GM21786 (cell line): ENCODE measurements at regions not wholly inside any gene's neighbourhood (a gene's known extent, or its start where the extent isn't known, plus 50 kb on each side); places are given as distances from the start of the nearest gene placed in this dataset.
"Not testable (repeated sequence)": the region's sequence is repeated elsewhere in the genome, so short reads cannot be mapped to it uniquely, and the experiment has no call there.

Source experiments
- ATAC-seq: cut with Tn5 transposase; IDR thresholded peaks from one replicate; pipeline ENCODE4 v1.9.1; 2021; ENCODE audit not compliant: unreplicated experiment

DNA sequence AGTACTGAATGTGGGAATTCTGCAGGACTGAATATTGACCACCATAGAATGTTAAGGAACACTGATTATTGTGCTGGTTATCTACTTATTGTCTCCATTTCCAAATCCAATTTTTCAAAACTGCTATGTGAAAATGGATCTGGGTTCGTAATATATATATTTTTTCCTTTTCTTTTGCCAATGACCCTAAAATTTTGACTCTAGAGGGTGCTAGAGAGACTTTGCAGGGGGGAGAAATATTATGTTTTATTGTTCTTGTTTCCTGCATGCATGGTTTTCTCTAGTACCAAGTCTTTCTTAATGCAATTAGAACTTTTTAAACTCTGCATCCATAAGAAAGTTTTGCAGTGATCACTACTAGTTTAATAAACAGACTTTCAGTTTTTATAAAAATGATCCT lies 1256.9 kb downstream of the BRINP3 start:
- no peak for ATAC-seq

DNA sequence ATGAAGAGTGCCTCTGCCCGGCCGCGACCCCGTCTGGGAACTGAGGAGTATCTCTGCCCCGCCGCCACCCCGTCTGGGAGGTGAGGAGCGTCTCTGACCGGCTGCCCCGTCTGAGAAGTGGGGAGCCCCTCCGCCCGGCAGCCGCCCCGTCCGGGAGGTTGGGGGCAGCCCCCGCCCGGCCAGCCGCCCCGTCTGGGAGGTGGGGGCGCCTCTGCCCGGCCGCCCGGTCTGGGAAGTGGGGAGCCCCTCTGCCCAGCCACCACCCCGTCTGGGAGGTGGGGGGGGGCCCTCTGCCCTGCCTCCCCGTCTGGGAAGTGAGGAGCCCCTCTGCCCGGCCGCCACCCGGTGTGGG lies 1251.9 kb downstream of the BRINP3 start:
- not testable (repeated sequence) for ATAC-seq

DNA sequence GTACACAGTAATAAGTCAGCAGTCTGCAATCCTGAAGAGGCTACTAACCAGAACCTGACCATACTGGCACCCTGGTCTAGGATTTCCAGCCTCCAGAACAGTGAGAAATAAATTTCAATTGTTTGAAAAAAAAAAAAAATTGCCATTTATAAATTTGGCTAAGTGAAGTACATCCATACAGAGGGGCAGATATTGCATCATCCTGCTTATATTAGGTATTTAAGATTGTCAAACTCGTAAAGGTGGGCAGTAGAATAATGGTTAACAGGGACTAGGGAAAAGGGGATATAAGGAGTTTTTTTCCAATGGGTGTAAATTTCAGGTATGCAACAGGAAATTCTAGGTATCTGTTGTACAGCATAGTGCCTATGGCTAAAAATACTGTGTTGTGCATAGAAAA lies 1250.9 kb downstream of the BRINP3 start:
- no peak for ATAC-seq

DNA sequence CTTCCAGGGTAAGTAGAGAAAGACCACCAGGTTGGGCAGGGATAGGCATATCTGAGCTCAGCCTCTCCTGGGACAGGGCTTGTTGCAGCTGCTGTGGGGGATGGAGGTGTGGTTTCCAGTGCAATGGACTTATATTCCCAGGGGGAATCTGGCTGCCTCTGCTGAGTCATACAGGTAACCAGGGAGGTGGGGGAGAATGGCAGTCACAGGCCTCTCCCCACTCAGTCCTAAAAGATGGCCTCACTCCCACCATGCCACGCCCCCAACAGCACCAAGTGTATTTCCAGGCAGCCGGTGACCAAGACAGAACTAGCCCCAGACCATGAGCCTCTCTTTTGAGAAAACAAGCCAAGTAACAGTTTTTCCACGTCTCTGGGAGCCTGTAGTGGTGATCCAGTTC lies 1240.7 kb downstream of the BRINP3 start:
- no peak for ATAC-seq

DNA sequence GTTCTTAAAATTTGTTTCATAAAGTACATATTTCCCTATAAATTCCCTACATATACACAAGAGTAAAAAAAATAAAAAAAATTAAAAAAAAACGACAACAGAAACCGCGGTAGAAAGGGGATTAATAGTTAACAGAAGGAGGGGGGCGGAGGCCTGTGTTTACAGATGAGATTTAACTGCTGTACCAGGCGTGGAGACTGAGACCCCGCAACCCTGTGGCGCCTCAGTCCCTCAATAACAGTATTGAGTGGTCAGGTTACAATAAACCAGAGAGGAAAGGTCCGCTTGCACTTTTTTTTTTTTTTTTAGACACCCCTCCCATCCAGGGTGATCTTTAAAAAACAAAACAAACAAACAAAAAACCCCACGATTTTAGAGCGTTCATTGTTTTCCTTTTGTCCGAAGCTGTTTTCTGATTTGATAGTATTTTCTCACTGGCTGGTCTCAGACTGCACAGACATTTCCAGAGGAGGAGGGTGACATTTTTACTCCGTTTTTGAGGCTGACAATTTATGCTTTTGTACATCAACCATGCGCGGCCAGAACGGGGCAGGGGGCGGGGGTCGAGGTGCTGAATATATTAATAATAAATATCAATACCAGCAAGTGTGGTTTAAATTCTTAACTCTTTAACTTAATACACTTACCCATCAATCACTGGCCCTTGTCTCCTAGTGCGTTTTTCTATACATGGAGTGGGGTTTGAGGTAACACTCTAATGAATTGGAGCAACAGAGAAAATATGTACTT lies 1223.9 kb downstream of the BRINP3 start:
- ATAC-seq, result no peak

DNA sequence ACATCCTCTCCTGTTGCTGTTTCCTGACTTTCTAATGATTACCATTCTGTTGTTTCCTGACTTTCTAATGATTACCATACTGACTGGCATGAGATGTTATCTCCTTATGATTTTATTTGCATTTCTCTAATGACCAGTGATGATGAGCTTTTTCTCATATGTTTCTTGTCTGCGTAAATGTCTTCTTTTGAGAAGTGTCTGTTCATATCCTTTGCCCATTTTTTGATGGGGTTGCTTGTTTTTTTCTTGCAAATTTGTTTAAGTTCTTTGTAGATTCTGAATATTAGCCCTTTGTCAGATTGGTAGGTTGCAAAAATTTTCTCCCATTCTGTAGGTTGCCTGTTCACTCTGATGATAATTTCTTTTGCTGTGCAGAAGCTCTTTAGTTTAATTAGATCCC lies 1216.5 kb downstream of the BRINP3 start:
- ATAC-seq, result not testable (repeated sequence)

DNA sequence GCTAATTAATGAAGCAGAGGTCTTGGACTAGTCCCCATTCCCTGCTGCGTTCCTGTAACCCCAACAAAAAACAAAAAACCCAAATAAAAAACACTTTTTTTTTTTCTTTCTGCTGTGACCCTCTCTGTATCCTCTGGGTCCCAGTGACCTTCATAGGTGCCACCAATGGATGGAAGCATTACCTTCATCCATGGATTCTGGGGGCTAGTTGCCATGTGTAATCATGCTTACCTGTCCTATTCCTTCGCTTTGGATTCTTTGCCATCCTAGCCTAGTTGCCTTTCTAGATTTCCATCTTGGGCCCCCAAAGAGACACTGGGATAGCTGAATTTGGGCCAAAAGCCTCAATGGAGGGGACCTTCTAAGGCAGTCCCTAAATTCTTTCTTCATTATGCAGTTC lies 1208.7 kb downstream of the BRINP3 start:
- ATAC-seq, result no peak

DNA sequence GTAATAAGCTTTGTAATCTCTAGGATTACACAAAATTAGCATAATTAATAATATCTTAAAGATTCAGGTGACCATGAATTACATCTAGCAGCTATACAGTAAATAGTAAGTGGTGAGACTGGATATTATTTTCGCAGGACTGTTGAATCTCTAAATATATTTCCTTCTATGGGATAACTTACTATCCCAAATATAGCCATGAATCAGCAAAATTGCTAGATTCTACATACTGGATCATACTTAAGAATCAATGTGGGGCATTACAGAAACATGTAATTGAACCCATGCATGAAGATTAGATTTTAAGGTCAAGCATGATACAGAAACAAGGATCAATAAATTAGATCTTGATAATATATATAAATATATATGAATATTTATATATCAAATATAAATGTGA lies 1203.4 kb downstream of the BRINP3 start:
- ATAC-seq, result no peak

DNA sequence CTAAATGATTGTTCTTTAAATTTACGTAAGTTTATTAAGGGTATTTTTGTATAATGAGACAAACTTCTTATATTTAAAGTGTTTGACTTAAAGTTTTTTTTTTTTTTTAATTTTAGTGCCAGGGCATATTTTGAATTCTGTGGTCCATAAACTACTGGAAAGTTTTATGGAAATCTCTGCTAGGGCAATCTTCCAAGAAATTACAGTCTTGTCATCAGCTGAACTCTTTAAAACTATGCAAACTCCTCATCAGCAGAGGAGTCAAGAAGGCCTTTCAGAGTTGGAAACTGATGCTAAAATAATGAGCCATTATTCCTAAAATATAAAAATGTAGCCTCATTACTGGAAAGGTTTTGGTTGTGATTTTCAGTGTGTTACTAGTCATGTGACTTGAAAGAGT lies 1201.9 kb downstream of the BRINP3 start:
- ATAC-seq, result no peak

DNA sequence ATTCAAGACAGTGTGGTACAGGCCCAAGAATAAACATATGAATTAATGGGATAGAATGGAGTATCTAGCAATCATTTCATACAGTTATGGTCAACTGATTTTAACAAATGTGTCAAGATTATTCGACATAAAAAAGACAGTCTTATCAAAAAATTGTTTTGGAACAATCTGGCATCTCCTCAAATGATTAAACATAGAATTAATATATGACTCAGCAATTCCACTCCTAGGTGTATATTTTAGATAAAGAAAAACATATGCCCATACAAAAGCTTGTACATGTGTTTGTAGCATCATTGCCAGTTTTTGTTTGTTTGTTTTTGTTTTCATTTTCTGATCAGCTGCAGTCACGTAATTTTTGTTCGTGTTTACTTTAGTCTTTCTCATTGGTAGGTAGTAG lies 1188.3 kb downstream of the BRINP3 start:
- ATAC-seq, result no peak

DNA sequence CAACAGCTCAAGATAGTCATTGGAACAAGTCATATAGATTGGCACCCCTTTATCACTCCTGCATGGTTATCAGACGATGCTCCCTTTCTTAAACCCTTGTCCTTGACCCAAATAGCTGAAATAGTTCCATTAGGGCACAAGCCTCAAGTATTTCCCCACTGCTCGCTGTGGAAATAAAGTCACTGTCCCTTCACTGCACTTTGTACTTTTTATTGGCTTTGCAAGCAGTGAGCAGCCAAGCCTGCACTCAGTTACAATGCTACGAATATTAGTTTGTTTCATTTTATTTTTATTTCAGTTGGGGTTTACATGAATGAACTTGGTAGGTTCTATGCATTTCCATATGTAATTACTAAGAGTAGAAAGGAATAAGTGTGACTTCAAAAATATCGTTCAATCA lies 1176.4 kb downstream of the BRINP3 start:
- ATAC-seq, result no peak

DNA sequence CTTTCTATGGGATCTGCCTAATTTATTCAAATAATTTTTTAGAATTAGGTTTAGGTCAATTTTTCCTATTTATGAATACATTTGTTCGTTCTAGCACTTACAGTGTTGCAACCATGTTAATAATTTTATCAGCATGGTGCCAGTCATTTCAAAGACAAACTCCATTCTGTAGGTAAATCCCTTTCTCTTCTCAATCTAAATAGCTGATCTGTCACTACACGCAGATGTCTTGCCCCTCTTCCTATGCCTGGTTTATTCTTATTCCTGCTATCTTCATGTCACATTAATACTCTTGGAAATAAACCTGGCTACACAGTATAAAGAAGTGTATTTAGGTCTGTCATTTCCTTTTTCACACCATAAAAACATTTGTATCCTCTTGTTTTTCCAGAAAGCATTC lies 1172.4 kb downstream of the BRINP3 start:
- no peak for ATAC-seq

DNA sequence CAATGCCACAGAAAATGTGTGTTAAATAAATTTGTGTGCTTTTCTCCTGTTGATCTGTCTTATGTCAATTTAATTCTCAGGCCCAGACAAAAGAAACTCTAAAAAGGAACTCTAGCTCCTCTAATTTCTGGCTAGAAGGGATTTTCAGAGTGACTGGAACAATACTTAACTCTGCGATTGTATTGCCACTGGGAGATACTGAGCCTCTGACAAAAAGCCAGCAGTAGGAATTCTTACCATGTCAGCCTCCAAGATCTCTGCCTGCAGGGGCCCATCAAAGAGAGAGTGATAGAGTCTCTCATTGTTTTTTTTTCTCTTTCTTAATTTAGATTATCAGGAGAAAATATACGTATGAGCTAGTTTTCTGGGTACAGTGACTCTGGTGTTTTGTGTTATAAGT lies 1165.7 kb downstream of the BRINP3 start:
- no peak for ATAC-seq

DNA sequence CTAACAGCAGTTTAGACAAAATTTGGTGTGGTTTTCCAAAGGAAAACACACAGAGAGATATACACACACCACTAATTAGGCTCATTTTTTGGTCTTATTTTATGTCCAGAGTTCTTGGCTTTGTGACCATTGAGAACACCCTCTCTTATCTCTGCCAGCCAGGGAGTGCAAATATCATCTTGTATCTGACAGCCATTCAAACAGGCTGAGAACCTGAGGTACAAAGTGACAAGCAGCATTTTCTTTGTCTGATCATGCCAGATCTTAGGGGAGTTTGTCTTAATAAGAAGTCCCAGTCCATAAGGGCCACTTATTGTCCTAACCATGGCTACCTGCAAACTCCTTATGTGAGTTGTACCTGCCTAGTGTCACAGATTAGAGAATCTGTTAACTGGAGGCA lies 1165.2 kb downstream of the BRINP3 start:
- ATAC-seq, result no peak

DNA sequence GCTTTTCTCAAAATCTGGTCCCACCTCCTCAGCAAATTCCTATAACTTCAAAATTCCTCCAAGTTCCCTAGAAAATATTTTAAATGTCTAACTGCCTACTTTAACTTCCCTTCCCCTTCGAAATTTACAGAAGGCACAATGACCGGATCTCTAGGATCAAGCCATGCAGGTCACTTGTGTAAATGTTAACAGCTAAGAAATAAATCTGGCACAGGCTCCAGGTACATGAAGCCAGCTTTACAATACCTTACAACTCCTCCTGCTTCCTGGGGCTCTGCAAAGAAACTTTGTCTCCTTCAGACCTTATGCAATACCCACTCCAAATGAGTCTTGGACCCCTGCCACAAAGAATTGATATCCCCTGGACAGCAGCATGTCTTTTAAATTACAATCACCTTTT lies 1164.2 kb downstream of the BRINP3 start:
- no peak for ATAC-seq

DNA sequence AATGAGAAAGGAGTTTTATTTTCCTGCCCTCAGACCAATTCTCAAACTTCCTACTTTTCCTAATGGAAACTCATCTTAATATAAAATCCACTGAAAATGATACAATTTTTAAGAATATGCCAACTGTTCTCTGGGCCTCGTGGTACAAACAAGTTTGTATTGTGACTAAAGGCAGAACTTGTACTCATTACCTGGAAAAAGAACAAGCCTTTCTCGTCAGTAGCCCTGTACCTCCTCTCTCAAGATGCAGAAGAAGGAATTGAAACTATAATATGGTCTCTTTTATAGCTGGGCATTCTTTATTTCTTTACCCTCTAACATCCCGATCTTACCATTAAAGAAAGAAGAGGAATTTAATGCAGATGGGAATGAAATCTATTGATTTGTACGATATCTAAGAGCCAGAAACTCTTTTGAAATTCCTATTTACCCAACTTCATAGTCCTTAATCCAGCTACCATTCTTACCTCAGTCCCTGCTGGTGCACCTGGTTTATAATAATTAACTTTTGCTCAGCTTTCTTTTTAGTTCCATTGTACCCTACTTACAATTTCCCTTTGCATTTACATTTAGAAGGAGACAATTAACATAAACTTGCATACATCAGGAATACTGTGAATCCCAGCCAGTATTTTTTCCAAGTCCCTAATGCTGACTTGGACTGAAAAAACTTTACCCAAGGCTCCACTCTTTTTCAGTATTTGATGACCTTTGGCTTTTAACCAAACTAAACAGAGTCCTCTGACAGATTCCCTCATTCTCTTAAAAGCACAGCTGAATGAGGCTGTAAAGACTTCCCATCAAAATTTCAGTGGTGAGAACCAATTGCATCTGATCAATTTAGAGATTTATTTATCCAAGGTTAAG lies 1162.4 kb downstream of the BRINP3 start:
- ATAC-seq, result no peak

DNA sequence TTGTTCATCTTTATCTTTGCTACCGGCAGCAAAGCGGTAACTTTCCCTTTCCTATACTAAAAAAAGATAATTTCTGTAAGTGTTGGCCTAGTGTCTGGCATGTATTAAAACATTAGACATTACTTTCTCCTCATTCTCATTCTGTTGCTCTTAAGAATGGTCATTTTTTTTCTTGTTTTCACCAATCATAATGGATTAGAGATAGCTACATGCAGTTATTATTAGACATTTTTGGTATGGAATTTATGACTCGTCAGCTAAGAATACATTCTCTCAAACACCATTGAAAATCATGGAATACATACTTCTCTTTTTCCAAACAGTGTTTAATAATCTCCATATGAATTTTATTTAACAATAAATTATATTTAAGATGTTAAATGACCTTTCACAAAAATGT lies 1154.6 kb downstream of the BRINP3 start:
- no peak for ATAC-seq

DNA sequence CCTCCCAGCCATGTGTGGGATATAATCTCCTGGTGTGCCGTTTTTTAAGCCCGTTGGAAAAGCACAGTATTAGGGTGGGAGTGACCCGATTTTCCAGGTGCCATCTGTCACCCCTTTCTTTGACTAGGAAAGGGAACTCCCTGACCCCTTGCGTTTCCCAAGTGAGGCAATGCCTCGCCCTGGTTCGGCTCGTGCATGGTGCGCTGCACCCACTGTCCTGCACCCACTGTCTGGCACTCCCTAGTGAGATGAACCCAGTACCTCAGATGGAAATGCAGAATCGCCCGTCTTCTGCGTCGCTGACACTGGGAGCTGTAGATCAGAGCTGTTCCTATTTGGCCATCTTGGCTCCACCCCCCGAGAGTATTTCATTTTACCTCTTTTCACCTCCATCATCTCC lies 1146.6 kb downstream of the BRINP3 start:
- not testable (repeated sequence) for ATAC-seq

DNA sequence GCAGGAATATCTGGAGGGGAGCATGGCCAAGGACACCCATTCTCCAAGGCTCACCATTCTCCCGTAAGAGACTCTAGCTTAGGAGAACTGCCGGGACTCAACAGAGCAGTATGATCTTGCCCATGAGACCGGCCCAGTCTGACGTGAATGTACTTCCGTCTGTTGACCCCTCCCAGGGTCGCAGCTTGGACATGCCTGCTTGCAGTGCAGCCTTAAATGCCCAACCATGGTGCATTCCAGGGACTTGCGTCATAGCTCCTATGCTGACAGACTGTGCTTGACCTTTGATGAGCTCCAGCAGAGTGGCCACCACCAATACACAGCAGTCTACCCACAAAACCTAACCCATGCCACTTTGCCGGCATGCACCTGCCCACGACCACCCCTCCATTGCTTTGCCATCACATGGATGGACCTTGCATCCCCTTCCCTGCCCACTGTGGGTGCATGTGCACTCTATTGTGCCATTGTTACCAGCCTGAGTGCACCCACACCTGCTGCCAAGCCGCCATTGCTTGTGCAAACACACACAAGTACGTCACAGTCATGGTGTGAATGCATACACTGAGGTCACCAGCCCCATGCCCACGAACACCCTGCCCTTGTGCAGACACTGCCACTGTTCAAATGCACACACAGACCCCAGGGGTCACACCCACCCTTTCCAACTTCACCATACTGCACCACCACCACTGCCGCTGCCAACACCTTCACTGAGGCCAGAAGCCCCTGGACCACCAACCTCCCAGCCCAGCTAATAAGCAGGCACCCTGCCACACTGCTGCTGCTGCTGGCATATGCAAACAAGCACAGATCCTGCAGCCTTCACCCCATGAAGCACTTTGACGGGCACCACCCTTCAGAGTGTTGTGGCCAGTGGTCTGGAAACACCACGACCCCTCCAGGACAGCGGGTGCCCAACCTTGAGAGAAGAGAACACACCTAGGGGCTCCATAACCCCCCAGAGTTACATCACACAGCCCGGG lies 1141.3 kb downstream of the BRINP3 start:
- no peak for ATAC-seq

DNA sequence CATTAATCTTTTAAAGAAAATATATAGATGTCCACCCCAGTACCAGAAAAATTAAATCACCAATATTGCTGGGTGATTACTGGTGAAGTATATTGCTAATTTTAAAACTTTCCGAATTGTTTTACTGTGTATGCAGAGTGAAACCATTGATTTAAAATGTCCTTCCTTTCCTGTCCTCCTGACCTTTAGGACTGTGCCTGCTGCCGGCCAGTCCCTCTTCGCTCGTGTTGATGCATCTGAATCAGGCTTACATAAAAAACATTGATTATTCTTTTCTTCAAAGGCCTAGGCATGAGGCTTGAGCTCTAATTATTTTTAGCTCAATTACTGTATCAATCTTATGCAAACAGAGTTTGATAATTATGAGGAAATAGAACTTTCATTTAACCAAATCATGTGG lies 1128.1 kb downstream of the BRINP3 start:
- no peak for ATAC-seq

DNA sequence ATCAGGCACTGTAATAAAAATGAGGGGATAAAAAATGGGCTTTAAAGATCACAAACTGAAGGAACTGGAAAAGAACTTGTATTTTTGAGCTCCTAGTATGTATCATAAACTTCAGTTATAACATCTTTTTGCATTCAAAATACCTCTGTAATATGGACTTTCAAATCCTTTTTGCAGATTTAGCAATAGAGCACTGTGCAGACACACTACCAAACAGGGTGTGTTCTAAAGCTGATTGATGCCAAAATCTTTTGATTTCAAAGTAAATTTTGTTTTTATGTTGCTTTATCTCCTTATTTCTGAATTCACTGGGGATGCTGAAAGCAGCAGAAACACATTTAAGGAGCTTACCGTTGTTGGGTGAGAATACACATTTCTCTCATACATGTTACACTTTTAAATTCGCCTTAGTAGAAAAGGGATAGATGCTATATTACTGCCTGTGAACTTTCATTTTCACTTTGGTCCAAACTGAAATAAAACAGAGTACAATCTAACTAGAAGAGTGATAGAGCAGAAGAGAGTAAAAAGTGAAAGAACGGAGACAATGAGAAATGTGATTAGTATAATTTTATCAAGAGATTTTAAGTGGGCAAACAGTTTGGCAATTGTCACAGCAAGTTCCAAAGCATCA lies 1126.6 kb downstream of the BRINP3 start:
- ATAC-seq, result peak; percentile 43
